ENCODE measurements at regions not wholly inside any gene's neighbourhood (a gene's known extent, or its start where the extent isn't known, plus 50 kb on each side); places are given as distances from the start of the nearest gene placed in this dataset.

DNA sequence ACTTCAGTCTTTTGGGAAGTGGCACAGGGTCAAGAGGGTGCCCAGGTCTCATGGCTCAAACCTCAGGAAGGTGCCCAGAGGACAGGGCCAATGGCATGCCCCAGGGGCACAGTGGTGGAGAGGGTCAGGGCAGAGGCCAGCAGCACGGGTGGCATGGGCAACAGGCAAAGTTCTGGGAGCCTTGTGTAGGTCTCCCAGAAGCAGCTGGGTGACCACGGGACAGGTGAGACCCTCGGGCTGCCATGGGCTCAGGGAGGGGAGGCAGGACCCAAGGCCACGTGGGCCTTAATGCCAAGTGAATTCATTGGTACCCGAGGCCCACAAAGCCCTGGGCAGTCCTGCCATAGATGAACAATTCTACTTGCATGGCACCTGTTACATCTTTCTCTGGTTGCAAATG is 72.4 kb upstream of the ADAMTS2 start:
- ChIA-PET POLR2A (interaction anchor here (0.6 kb wide), 2 partner anchors 229 to 246 kb away, joined by 3 read pairs; no protein-coding TSS in a partner anchor), CTCF (ENCODE audit: low intra/inter-chr PET ratio) (no interaction called here)
- H3K27me3 ChIP-seq (ENCODE audit: control insufficient read depth in 2 of 2, insufficient read depth in 2 of 2, low read length in 2 of 2) = peaks cover 5 to 50% of the 10 kb centered on the region in 2 experiments; a peak in 3 of 5 replicates
- no peaks in the 10 kb centered on the region for H3K36me3 ChIP-seq (ENCODE audit: control insufficient read depth, insufficient read depth, low read length)
- H4K20me1 ChIP-seq (replicated peaks; ENCODE audit: control insufficient read depth, insufficient read depth, low read length) = no peaks in the 10 kb centered on the region; the same call in 1 of the 2 replicates
- ATAC-seq (no peak), FAIRE-seq (no peak), DNase-seq (ENCODE audit: extremely low read depth in 1 of 4, low spot score in 3 of 4) (no peak)
- H3K9me3 ChIP-seq (replicated peaks; ENCODE audit: control insufficient read depth, insufficient read depth, low read depth, low read length) = no peaks in the 10 kb centered on the region
- no peak overlapping the region for H2AFZ ChIP-seq (ENCODE audit: low read depth, low read length)
- H3K4me2 ChIP-seq (ENCODE audit: insufficient read depth, low read length) = no peak overlapping the region
- no peak overlapping the region for H3K9ac ChIP-seq (ENCODE audit: insufficient read depth in 1 of 2, low read depth in 2 of 2, low read length in 2 of 2)
- in situ Hi-C loops (cut with MboI) (no loop called here), intact Hi-C loops (cut with micrococcal nuclease) (no loop called here)
- TF ChIP-seq, protein P1, sequence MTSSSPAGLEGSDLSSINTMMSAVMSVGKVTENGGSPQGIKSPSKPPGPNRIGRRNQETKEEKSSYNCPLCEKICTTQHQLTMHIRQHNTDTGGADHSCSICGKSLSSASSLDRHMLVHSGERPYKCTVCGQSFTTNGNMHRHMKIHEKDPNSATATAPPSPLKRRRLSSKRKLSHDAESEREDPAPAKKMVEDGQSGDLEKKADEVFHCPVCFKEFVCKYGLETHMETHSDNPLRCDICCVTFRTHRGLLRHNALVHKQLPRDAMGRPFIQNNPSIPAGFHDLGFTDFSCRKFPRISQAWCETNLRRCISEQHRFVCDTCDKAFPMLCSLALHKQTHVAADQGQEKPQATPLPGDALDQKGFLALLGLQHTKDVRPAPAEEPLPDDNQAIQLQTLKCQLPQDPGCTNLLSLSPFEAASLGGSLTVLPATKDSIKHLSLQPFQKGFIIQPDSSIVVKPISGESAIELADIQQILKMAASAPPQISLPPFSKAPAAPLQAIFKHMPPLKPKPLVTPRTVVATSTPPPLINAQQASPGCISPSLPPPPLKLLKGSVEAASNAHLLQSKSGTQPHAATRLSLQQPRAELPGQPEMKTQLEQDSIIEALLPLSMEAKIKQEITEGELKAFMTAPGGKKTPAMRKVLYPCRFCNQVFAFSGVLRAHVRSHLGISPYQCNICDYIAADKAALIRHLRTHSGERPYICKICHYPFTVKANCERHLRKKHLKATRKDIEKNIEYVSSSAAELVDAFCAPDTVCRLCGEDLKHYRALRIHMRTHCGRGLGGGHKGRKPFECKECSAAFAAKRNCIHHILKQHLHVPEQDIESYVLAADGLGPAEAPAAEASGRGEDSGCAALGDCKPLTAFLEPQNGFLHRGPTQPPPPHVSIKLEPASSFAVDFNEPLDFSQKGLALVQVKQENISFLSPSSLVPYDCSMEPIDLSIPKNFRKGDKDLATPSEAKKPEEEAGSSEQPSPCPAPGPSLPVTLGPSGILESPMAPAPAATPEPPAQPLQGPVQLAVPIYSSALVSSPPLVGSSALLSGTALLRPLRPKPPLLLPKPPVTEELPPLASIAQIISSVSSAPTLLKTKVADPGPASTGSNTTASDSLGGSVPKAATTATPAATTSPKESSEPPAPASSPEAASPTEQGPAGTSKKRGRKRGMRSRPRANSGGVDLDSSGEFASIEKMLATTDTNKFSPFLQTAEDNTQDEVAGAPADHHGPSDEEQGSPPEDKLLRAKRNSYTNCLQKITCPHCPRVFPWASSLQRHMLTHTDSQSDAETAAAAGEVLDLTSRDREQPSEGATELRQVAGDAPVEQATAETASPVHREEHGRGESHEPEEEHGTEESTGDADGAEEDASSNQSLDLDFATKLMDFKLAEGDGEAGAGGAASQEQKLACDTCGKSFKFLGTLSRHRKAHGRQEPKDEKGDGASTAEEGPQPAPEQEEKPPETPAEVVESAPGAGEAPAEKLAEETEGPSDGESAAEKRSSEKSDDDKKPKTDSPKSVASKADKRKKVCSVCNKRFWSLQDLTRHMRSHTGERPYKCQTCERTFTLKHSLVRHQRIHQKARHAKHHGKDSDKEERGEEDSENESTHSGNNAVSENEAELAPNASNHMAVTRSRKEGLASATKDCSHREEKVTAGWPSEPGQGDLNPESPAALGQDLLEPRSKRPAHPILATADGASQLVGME (CRISPR knock-in tag; IDR thresholded peaks at IDR 0.05) = no peak
- H3K27ac ChIP-seq (ENCODE audit: extremely low read depth, low read depth, low read length) = no peak overlapping the region
- no peak overlapping the region for H3K4me3 ChIP-seq
- H3K9me1 ChIP-seq (ENCODE audit: control insufficient read depth, insufficient read depth, low read length) = no peaks in the 10 kb centered on the region
- no peaks in the 10 kb centered on the region for H3K79me2 ChIP-seq (ENCODE audit: control insufficient read depth, insufficient read depth, low read length)
- 0% methylated on average over 5 of the region's 5 CpGs for WGBS (ENCODE audit: insufficient coverage, low coverage, missing lambda C conversion rate)
- BruUV-seq (replicated peaks) = no TSS peak
- H3K4me1 ChIP-seq (replicated peaks in 1 of 2; ENCODE audit: control insufficient read depth in 2 of 2, insufficient read depth in 2 of 2, low read length in 2 of 2) = no peaks in the 10 kb centered on the region

Data from K562 (cell line).